HCT116 (cell line): ENCODE measurements at regions not wholly inside any gene's neighbourhood (a gene's known extent, or its start where the extent isn't known, plus 50 kb on each side); places are given as distances from the start of the nearest gene placed in this dataset.

Experiments used
- ATAC-seq: fragments of 200-7000 bp; cut with Tn5 transposase; 2 replicates; pipeline ENCODE4 v1.9.1; 2020; ENCODE audit warnings: mild to moderate bottlenecking, moderate library complexity
- BruUV-seq: library from RNA; stranded (reverse); fragments of 400-500 nt; replicated peaks from 2 replicates; lab custom pipeline; 2021; lab: Mats Ljungman, UMichigan
- CTCF ChIA-PET: fragments of 300-600 bp; sonication (Branson Sonifier 250); formaldehyde crosslinking; loops from one replicate; lab custom pipeline; 2021; ENCODE audit warnings: antibody characterized with exemption; lab: Charles Lee
- POLR2A ChIA-PET: fragments of 300-600, 350-600 bp; sonication (Branson Sonifier 250); formaldehyde crosslinking; loops from one replicate; lab custom pipeline; 2021; ENCODE audit warnings: antibody characterized with exemption; lab: Charles Lee
- RAD21 ChIA-PET, 2 experiments: fragments of 300-600 bp; sonication (Branson Sonifier 250); formaldehyde crosslinking; loops; one replicate each; lab custom pipeline; 2023; ENCODE audit warnings: low total read pairs in 2 of 2; ENCODE audit not compliant: uncharacterized antibody in 2 of 2, unreplicated experiment in 2 of 2, low non-redundant PET in 1 of 2; lab: Charles Lee
- DNase-seq: peaks from one replicate; pipeline ENCODE4 v3.0.0-alpha.2; 2010; ENCODE audit warnings: low read depth, low spot score
- H2AFZ ChIP-seq: fragments of 200-600 bp; shearing (Covaris generic), sonication (generic); 2 replicates; pipeline ENCODE4 v1.6.1; 2017; ENCODE audit warnings: low read depth, mixed run types, mixed read lengths, antibody characterized with exemption, low read length; ENCODE audit not compliant: poor library complexity, severe bottlenecking
- H3K27ac ChIP-seq: 2 replicates; pipeline ENCODE4 v1.5.1; 2012; ENCODE audit warnings: low read depth, low read length
- H3K27me3 ChIP-seq: fragments of 200-600 bp; sonication (generic); 2 replicates; pipeline ENCODE4 v1.6.1; 2016; ENCODE audit warnings: mixed run types, low read length, mixed read lengths; ENCODE audit not compliant: insufficient read depth
- H3K36me3 ChIP-seq, 2 experiments: fragments of 200-500 bp in 1 of 2; fragments of 200-600 bp in 1 of 2; sonication (Bioruptor generic) in 1 of 2; sonication (generic) in 1 of 2; 2 replicates each; pipeline versions ENCODE4 v1.5.1 to v1.6.1; 2014 to 2016; ENCODE audit warnings: low read length in 2 of 2, inconsistent platforms in 1 of 2, mixed read lengths in 1 of 2, mixed run types in 1 of 2; ENCODE audit not compliant: insufficient read depth in 2 of 2, control insufficient read depth in 1 of 2
- H3K4me1 ChIP-seq, 2 experiments: fragments of 200-600 bp in 1 of 2; sonication (generic) in 1 of 2; 2 replicates each; pipeline versions ENCODE4 v1.5.1 to v1.6.1; 2012 to 2017; ENCODE audit warnings: low read length in 2 of 2, inconsistent platforms in 1 of 2, mild to moderate bottlenecking in 1 of 2, mixed read lengths in 1 of 2, mixed run types in 1 of 2, moderate library complexity in 1 of 2; ENCODE audit not compliant: insufficient read depth in 2 of 2, control insufficient read depth in 1 of 2
- H3K4me2 ChIP-seq: fragments of 200-600 bp; sonication (generic); 2 replicates; pipeline ENCODE4 v1.6.1; 2017; ENCODE audit warnings: mixed run types, low read length, mixed read lengths
- H3K4me3 ChIP-seq, 2 experiments: fragments of 200-600 bp in 1 of 2; sonication (generic) in 1 of 2; replicated peaks in 1 of 2; 2 replicates each; pipeline ENCODE4 v1.5.1; 2011 to 2016; ENCODE audit warnings: low read length in 2 of 2, control low read depth in 1 of 2, low read depth in 1 of 2, mild to moderate bottlenecking in 1 of 2, mixed read lengths in 1 of 2, mixed run types in 1 of 2
- H3K79me2 ChIP-seq: fragments of 200-600 bp; sonication (generic); 2 replicates; pipeline ENCODE4 v1.6.1; 2017; ENCODE audit warnings: mild to moderate bottlenecking, mixed run types, low read length, moderate library complexity, mixed read lengths; ENCODE audit not compliant: insufficient read depth
- H3K9ac ChIP-seq: fragments of 200-600 bp; sonication (generic); 2 replicates; pipeline ENCODE4 v1.6.1; 2016; ENCODE audit warnings: low read length, mixed read lengths
- H3K9me2 ChIP-seq: fragments of 200-600 bp; sonication (generic), shearing (Covaris generic); 2 replicates; pipeline ENCODE4 v1.6.1; 2017; ENCODE audit warnings: mixed run types, mild to moderate bottlenecking, moderate library complexity; ENCODE audit not compliant: insufficient read depth
- H3K9me3 ChIP-seq, 2 experiments: fragments of 200-500 bp in 1 of 2; fragments of 200-600 bp in 1 of 2; sonication (Bioruptor generic) in 1 of 2; sonication (generic) in 1 of 2; 2 replicates each; pipeline ENCODE4 v1.6.1; 2014 to 2017; ENCODE audit warnings: low read length in 2 of 2, mixed read lengths in 2 of 2, inconsistent platforms in 1 of 2, low read depth in 1 of 2, mild to moderate bottlenecking in 1 of 2, mixed run types in 1 of 2, moderate library complexity in 1 of 2; ENCODE audit not compliant: control insufficient read depth in 1 of 2, insufficient read depth in 1 of 2
- H4K20me1 ChIP-seq: fragments of 200-600 bp; sonication (generic), shearing (Covaris generic); 2 replicates; pipeline ENCODE4 v1.6.1; 2017; ENCODE audit warnings: mixed run types, mild to moderate bottlenecking, moderate library complexity; ENCODE audit not compliant: insufficient read depth
- ATF3 ChIP-seq: IDR thresholded peaks from 2 replicates; pipeline ENCODE4 v1.6.1; 2012
- CEBPB ChIP-seq: IDR thresholded peaks from 2 replicates; pipeline ENCODE4 v1.6.1; 2012; ENCODE audit warnings: low read depth
- CTCF ChIP-seq, 3 experiments: fragments of 200-600 bp in 1 of 3; sonication (generic) in 1 of 3; IDR thresholded peaks in 2 of 3; conservative IDR thresholded peaks in 1 of 3; 2 replicates each; pipeline ENCODE4 v1.5.1; 2012 to 2017; ENCODE audit warnings: low read depth in 2 of 3, low read length in 2 of 3, antibody characterized with exemption in 1 of 3, borderline replicate concordance in 1 of 3, control low read depth in 1 of 3, mild to moderate bottlenecking in 1 of 3, mixed read lengths in 1 of 3, mixed run types in 1 of 3, moderate library complexity in 1 of 3; ENCODE audit not compliant: insufficient read depth in 1 of 3
- EZH2 ChIP-seq: fragments of 200-600 bp; sonication (generic); IDR thresholded peaks from 2 replicates; pipeline ENCODE4 v1.6.1; 2017; ENCODE audit warnings: antibody characterized with exemption, mixed run types
- EZH2phosphoT487 ChIP-seq: fragments of 200-600 bp; IDR thresholded peaks from 2 replicates; pipeline ENCODE4 v1.6.1; 2018; ENCODE audit warnings: antibody characterized with exemption, borderline replicate concordance
- FOSL1 ChIP-seq: IDR thresholded peaks from 2 replicates; pipeline ENCODE4 v1.6.1; 2012; ENCODE audit warnings: low read depth
- MAX ChIP-seq: IDR thresholded peaks from 2 replicates; pipeline ENCODE4 v1.6.1; 2012
- POLR2AphosphoS5 ChIP-seq: IDR thresholded peaks from 2 replicates; pipeline ENCODE4 v1.6.1; 2011; ENCODE audit warnings: mild to moderate bottlenecking, low read depth, low read length, moderate library complexity
- RAD21 ChIP-seq: IDR thresholded peaks from 2 replicates; pipeline ENCODE4 v1.6.1; 2012; ENCODE audit warnings: low read depth, mild to moderate bottlenecking
- SIN3A ChIP-seq: IDR thresholded peaks from 2 replicates; pipeline ENCODE4 v1.6.1; 2012; ENCODE audit warnings: low read depth
- SP1 ChIP-seq: IDR thresholded peaks from 2 replicates; pipeline ENCODE4 v1.6.1; 2012; ENCODE audit warnings: low read depth
- SRF ChIP-seq: IDR thresholded peaks from 2 replicates; pipeline ENCODE4 v1.6.1; 2012; ENCODE audit warnings: low read depth
- TCF7L2 ChIP-seq: IDR thresholded peaks from 2 replicates; pipeline ENCODE4 v1.7.0; 2011; ENCODE audit warnings: borderline replicate concordance, inconsistent platforms; ENCODE audit not compliant: insufficient read depth, insufficient read length; ENCODE audit errors: extremely low read depth
- ZBTB33 ChIP-seq: IDR thresholded peaks from 2 replicates; pipeline ENCODE4 v1.6.1; 2011; ENCODE audit warnings: mild to moderate bottlenecking, low read length, moderate library complexity; ENCODE audit not compliant: insufficient replicate concordance; ENCODE audit errors: extremely low read depth
- ZFX ChIP-seq: fragments of 450-650 bp; IDR thresholded peaks from 2 replicates; pipeline ENCODE4 v1.6.1; 2017
- intact Hi-C: fragments of 100-400 bp; cut with micrococcal nuclease; formaldehyde crosslinking; loops from 2 replicates; pipeline ENCODE4 v1.10.0; 2022

GRCh38 chr2:114038710-114039109, 148.8 kb downstream of the ACTR3 start:
- no peak overlapping the region for H3K4me3 ChIP-seq
- no peaks in the 10 kb centered on the region for H3K36me3 ChIP-seq
- ATAC-seq: no peak
- H3K27ac ChIP-seq: no peak overlapping the region
- H3K9me3 ChIP-seq: no peaks in the 10 kb centered on the region
- H3K4me2 ChIP-seq: no peak overlapping the region
- no peak overlapping the region for H3K9ac ChIP-seq
- TF ChIP-seq SRF: no peak
- TF ChIP-seq EZH2phosphoT487: no peak
- TF ChIP-seq EZH2: no peak
- TF ChIP-seq ZFX: no peak
- no peak for TF ChIP-seq TCF7L2
- no peak for TF ChIP-seq CEBPB
- no peak for TF ChIP-seq FOSL1
- TF ChIP-seq MAX: no peak
- no peak for TF ChIP-seq RAD21
- no peak for TF ChIP-seq ZBTB33
- no peak for TF ChIP-seq SIN3A
- no peak for TF ChIP-seq CTCF (IDR thresholded peaks at IDR 0.05 in 2 of 3, conservative IDR thresholded peaks at IDR 0.05 in 1 of 3; ENCODE audit: borderline replicate concordance in 1 of 3, insufficient read depth in 1 of 3, low read depth in 2 of 3, low read length in 2 of 3)
- TF ChIP-seq SP1: no peak
- no peak for TF ChIP-seq POLR2AphosphoS5
- no peak for TF ChIP-seq ATF3
- no peaks in the 10 kb centered on the region for H3K9me2 ChIP-seq
- H4K20me1 ChIP-seq: no peaks in the 10 kb centered on the region
- H2AFZ ChIP-seq: no peak overlapping the region
- H3K79me2 ChIP-seq: no peaks in the 10 kb centered on the region
- ChIA-PET CTCF (no interaction called here), RAD21 (no interaction called here), POLR2A (no interaction called here)
- intact Hi-C loops: no loop called here
- DNase-seq: no peak
- H3K27me3 ChIP-seq: peaks cover 4% of the 10 kb centered on the region; the same call in 1 of the 2 replicates
- H3K4me1 ChIP-seq: no peaks in the 10 kb centered on the region
- BruUV-seq: no TSS peak
